HEK293 (cell line): ENCODE measurements at regions not wholly inside any gene's neighbourhood (a gene's known extent, or its start where the extent isn't known, plus 50 kb on each side); places are given as distances from the start of the nearest gene placed in this dataset.

Experiments used
- CTCF ChIA-PET: fragments of 350-600 bp; formaldehyde crosslinking; extraction: SDS; loops from one replicate; lab custom pipeline; 2021; ENCODE audit warnings: antibody characterized with exemption; lab: Yijun Ruan, JAX
- POLR2A ChIA-PET: fragments of 300-600 bp; formaldehyde crosslinking; extraction: SDS; loops from one replicate; lab custom pipeline; 2020; ENCODE audit warnings: antibody characterized with exemption, inconsistent platforms; lab: Yijun Ruan, JAX
- H3K27ac ChIP-seq: fragments of 200-500 bp; sonication (Bioruptor generic); 2 replicates; pipeline ENCODE4 v1.5.1; 2014; ENCODE audit warnings: low read depth, low read length, control low read depth, inconsistent platforms; ENCODE audit errors: extremely low read depth
- H3K36me3 ChIP-seq, 2 experiments: fragments of 200-500 bp in 1 of 2; sonication (Bioruptor generic) in 1 of 2; 1 replicate in 1 of 2; 2 replicates in 1 of 2; pipeline ENCODE4 v1.5.1; 2014 to 2017; ENCODE audit warnings: inconsistent platforms in 2 of 2, low read length in 2 of 2; ENCODE audit not compliant: control insufficient read depth in 2 of 2, insufficient read depth in 1 of 2
- H3K4me1 ChIP-seq: fragments of 200-500 bp; sonication (Bioruptor generic); 2 replicates; pipeline ENCODE4 v1.5.1; 2014; ENCODE audit warnings: mild to moderate bottlenecking, low read length, inconsistent platforms; ENCODE audit not compliant: control insufficient read depth, insufficient read depth
- H3K4me3 ChIP-seq: 2 replicates; pipeline ENCODE4 v1.5.1; 2011; ENCODE audit warnings: low read depth, mild to moderate bottlenecking, control low read depth, low read length, moderate library complexity
- H3K9me3 ChIP-seq: fragments of 200-500 bp; sonication (Bioruptor generic); 2 replicates; pipeline ENCODE4 v1.5.1; 2014; ENCODE audit warnings: low read depth, low read length, inconsistent platforms; ENCODE audit not compliant: control insufficient read depth, insufficient read depth
- GFI1B ChIP-seq: fragments of 450-650 bp; formaldehyde crosslinking; IDR thresholded peaks from 2 replicates; pipeline ENCODE4 v1.5.1; 2016; ENCODE audit warnings: missing biosample characterization, missing genetic modification characterization
- GLI4 ChIP-seq: fragments of 450-650 bp; formaldehyde crosslinking; IDR thresholded peaks from 2 replicates; pipeline ENCODE4 v1.5.1; 2016; ENCODE audit warnings: missing biosample characterization, missing genetic modification characterization
- GLIS1 ChIP-seq: fragments of 450-650 bp; formaldehyde crosslinking; IDR thresholded peaks from 2 replicates; pipeline ENCODE4 v1.5.1; 2016; ENCODE audit warnings: missing biosample characterization, missing genetic modification characterization
- GLIS2 ChIP-seq: fragments of 450-650 bp; formaldehyde crosslinking; IDR thresholded peaks from 2 replicates; pipeline ENCODE4 v1.5.1; 2016; ENCODE audit warnings: missing biosample characterization, missing genetic modification characterization
- HOXA7 ChIP-seq: sonication (generic); formaldehyde crosslinking; IDR thresholded peaks from 2 replicates; pipeline ENCODE4 v1.8.1; 2022; ENCODE audit warnings: missing genetic modification reagents, borderline replicate concordance
- HOXC10 ChIP-seq: sonication (generic); formaldehyde crosslinking; IDR thresholded peaks from 2 replicates; pipeline ENCODE4 v1.8.1; 2023; ENCODE audit warnings: mild to moderate bottlenecking, missing genetic modification reagents
- MYNN ChIP-seq: fragments of 450-650 bp; formaldehyde crosslinking; IDR thresholded peaks from 2 replicates; pipeline ENCODE4 v1.5.1; 2016; ENCODE audit warnings: missing biosample characterization, missing genetic modification characterization, borderline replicate concordance
- SCRT1 ChIP-seq: fragments of 450-650 bp; formaldehyde crosslinking; IDR thresholded peaks from 2 replicates; pipeline ENCODE4 v1.5.1; 2016; ENCODE audit warnings: missing biosample characterization, missing genetic modification characterization, borderline replicate concordance
- SP7 ChIP-seq: fragments of 450-650 bp; formaldehyde crosslinking; IDR thresholded peaks from 2 replicates; pipeline ENCODE4 v1.5.1; 2016; ENCODE audit warnings: missing biosample characterization, missing genetic modification characterization
- ZNF10 ChIP-seq: fragments of 450-650 bp; formaldehyde crosslinking; IDR thresholded peaks from 2 replicates; pipeline ENCODE4 v1.5.1; 2017; ENCODE audit warnings: missing biosample characterization, missing genetic modification characterization
- ZNF121 ChIP-seq: fragments of 450-650 bp; formaldehyde crosslinking; IDR thresholded peaks from 2 replicates; pipeline ENCODE4 v1.5.1; 2016; ENCODE audit warnings: missing biosample characterization, missing genetic modification characterization
- ZNF23 ChIP-seq: fragments of 450-650 bp; formaldehyde crosslinking; IDR thresholded peaks from 2 replicates; pipeline ENCODE4 v1.5.1; 2016; ENCODE audit warnings: missing biosample characterization, missing genetic modification characterization, borderline replicate concordance
- ZNF416 ChIP-seq: fragments of 450-650 bp; formaldehyde crosslinking; IDR thresholded peaks from 2 replicates; pipeline ENCODE4 v1.5.1; 2016; ENCODE audit warnings: missing biosample characterization, missing genetic modification characterization
- ZNF433 ChIP-seq: fragments of 450-650 bp; formaldehyde crosslinking; IDR thresholded peaks from 2 replicates; pipeline ENCODE4 v1.5.1; 2016; ENCODE audit warnings: missing biosample characterization, missing genetic modification characterization, low read depth
- ZNF510 ChIP-seq: fragments of 450-650 bp; formaldehyde crosslinking; IDR thresholded peaks from 2 replicates; pipeline ENCODE4 v1.5.1; 2018; ENCODE audit warnings: mild to moderate bottlenecking, missing genetic modification characterization, missing biosample characterization; ENCODE audit not compliant: insufficient replicate concordance
- ZNF621 ChIP-seq: fragments of 450-650 bp; formaldehyde crosslinking; IDR thresholded peaks from 2 replicates; pipeline ENCODE4 v1.5.1; 2017; ENCODE audit warnings: missing biosample characterization, missing genetic modification characterization
- ZNF670 ChIP-seq: fragments of 450-650 bp; formaldehyde crosslinking; IDR thresholded peaks from 2 replicates; pipeline ENCODE4 v1.5.1; 2016; ENCODE audit warnings: missing biosample characterization, missing genetic modification characterization, low read depth
- TF ChIP-seq, protein P1 (sequence below): fragments of 450-650 bp; formaldehyde crosslinking; IDR thresholded peaks from 2 replicates; pipeline ENCODE4 v1.5.1; 2016; ENCODE audit warnings: missing biosample characterization, missing genetic modification characterization, low read depth
- TF ChIP-seq, protein P2 (sequence below): fragments of 450-650 bp; formaldehyde crosslinking; IDR thresholded peaks from 2 replicates; pipeline ENCODE4 v1.5.1; 2016; ENCODE audit warnings: missing biosample characterization, missing genetic modification characterization
- TF ChIP-seq, protein P3 (sequence below): fragments of 450-650 bp; formaldehyde crosslinking; IDR thresholded peaks from 2 replicates; pipeline ENCODE4 v1.5.1; 2016; ENCODE audit warnings: missing biosample characterization, missing genetic modification characterization, low read depth
- TF ChIP-seq, protein P4 (sequence below): fragments of 450-650 bp; formaldehyde crosslinking; IDR thresholded peaks from 2 replicates; pipeline ENCODE4 v1.5.1; 2016; ENCODE audit warnings: missing biosample characterization, missing genetic modification characterization
- TF ChIP-seq, protein P5 (sequence below): fragments of 450-650 bp; formaldehyde crosslinking; IDR thresholded peaks from 2 replicates; pipeline ENCODE4 v1.5.1; 2016; ENCODE audit warnings: missing biosample characterization, missing genetic modification characterization
- TF ChIP-seq, protein P6 (sequence below): fragments of 450-650 bp; formaldehyde crosslinking; IDR thresholded peaks from 2 replicates; pipeline ENCODE4 v1.5.1; 2016; ENCODE audit warnings: missing biosample characterization, missing genetic modification characterization

DNA sequence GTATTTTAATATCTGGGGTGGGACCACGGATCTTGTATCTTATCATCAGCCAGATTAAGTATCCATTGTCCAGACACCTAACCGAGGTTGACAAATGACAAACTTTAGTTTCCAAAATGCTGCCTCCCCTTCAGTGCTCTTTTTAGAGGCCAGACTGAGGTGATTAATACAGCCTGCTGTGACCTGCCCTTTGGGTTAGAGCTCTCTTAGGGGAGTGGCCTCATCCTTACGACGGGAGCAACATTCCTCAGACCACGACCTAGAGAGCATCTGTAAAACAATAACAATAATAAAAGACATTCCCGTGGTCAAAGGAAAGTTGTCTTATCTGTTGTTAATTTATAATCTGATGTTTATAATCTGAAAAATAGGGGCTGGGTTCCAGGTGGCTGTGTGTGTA, 405.3 kb downstream of the LPIN1 start:
- Histone ChIP-seq H3K4me3 (no peak overlapping the region), H3K36me3 (no peaks in the 10 kb centered on the region), H3K27ac (no peak overlapping the region), H3K4me1 (no peaks in the 10 kb centered on the region), H3K9me3 (no peaks in the 10 kb centered on the region)
- TF ChIP-seq ZNF510 (tag by site-specific recombination) = no peak
- no peak for TF ChIP-seq GLIS2 (tag by site-specific recombination)
- TF ChIP-seq ZNF433 = no peak
- TF ChIP-seq, protein P1, sequence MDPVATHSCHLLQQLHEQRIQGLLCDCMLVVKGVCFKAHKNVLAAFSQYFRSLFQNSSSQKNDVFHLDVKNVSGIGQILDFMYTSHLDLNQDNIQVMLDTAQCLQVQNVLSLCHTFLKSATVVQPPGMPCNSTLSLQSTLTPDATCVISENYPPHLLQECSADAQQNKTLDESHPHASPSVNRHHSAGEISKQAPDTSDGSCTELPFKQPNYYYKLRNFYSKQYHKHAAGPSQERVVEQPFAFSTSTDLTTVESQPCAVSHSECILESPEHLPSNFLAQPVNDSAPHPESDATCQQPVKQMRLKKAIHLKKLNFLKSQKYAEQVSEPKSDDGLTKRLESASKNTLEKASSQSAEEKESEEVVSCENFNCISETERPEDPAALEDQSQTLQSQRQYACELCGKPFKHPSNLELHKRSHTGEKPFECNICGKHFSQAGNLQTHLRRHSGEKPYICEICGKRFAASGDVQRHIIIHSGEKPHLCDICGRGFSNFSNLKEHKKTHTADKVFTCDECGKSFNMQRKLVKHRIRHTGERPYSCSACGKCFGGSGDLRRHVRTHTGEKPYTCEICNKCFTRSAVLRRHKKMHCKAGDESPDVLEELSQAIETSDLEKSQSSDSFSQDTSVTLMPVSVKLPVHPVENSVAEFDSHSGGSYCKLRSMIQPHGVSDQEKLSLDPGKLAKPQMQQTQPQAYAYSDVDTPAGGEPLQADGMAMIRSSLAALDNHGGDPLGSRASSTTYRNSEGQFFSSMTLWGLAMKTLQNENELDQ = no peak
- TF ChIP-seq, protein P2, sequence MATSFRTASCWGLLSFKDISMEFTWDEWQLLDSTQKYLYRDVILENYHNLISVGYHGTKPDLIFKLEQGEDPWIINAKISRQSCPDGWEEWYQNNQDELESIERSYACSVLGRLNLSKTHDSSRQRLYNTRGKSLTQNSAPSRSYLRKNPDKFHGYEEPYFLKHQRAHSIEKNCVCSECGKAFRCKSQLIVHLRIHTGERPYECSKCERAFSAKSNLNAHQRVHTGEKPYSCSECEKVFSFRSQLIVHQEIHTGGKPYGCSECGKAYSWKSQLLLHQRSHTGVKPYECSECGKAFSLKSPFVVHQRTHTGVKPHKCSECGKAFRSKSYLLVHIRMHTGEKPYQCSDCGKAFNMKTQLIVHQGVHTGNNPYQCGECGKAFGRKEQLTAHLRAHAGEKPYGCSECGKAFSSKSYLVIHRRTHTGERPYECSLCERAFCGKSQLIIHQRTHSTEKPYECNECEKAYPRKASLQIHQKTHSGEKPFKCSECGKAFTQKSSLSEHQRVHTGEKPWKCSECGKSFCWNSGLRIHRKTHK = no peak
- no peak for TF ChIP-seq ZNF621 (tag by site-specific recombination)
- TF ChIP-seq GLI4 = no peak
- TF ChIP-seq ZNF23 (tag by site-specific recombination) = no peak
- no peak for TF ChIP-seq HOXA7 (CRISPR knock-in tag)
- no peak for TF ChIP-seq ZNF10 (tag by site-specific recombination)
- TF ChIP-seq, protein P3, sequence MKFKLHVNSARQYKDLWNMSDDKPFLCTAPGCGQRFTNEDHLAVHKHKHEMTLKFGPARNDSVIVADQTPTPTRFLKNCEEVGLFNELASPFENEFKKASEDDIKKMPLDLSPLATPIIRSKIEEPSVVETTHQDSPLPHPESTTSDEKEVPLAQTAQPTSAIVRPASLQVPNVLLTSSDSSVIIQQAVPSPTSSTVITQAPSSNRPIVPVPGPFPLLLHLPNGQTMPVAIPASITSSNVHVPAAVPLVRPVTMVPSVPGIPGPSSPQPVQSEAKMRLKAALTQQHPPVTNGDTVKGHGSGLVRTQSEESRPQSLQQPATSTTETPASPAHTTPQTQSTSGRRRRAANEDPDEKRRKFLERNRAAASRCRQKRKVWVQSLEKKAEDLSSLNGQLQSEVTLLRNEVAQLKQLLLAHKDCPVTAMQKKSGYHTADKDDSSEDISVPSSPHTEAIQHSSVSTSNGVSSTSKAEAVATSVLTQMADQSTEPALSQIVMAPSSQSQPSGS = no peak
- TF ChIP-seq GFI1B (tag by site-specific recombination) = no peak
- POLR2A ChIA-PET = no interaction called here
- CTCF ChIA-PET = no interaction called here

DNA sequence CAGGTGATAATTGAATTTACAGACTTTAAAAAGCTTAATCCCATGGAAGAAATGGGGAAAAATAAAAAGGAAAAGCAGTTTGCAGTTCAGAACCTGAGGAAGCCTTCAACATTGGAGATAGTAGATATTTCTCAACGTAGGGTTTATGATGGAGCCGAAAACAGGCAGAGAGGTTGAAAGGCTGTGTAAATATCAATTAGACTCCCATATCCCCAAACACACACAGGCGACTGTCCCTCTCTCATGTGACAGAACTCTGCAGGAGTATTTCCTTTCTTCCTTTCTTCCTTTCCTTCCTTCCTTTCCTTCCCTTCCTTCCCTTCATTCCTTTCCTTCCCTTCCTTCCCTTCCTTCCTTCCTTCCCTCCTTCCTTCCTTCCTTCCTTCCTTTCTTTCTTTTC, 406.5 kb downstream of the LPIN1 start:
- POLR2A ChIA-PET = no interaction called here
- Histone ChIP-seq H3K4me1 (no peaks in the 10 kb centered on the region), H3K4me3 (no peak overlapping the region), H3K9me3 (no peaks in the 10 kb centered on the region), H3K36me3 (no peaks in the 10 kb centered on the region), H3K27ac (no peak overlapping the region)
- CTCF ChIA-PET = no interaction called here
- TF ChIP-seq SCRT1 (tag by site-specific recombination) (no peak), GLIS1 (tag by site-specific recombination) (no peak), ZNF621 (tag by site-specific recombination) (no peak), ZNF670 (no peak), SP7 (tag by site-specific recombination) (no peak), ZNF416 (tag by site-specific recombination) (no peak), HOXC10 (CRISPR knock-in tag) (no peak), ZNF23 (tag by site-specific recombination) (no peak), ZNF510 (tag by site-specific recombination) (no peak), MYNN (tag by site-specific recombination) (no peak), ZNF121 (tag by site-specific recombination) (no peak)
- TF ChIP-seq, protein P4, sequence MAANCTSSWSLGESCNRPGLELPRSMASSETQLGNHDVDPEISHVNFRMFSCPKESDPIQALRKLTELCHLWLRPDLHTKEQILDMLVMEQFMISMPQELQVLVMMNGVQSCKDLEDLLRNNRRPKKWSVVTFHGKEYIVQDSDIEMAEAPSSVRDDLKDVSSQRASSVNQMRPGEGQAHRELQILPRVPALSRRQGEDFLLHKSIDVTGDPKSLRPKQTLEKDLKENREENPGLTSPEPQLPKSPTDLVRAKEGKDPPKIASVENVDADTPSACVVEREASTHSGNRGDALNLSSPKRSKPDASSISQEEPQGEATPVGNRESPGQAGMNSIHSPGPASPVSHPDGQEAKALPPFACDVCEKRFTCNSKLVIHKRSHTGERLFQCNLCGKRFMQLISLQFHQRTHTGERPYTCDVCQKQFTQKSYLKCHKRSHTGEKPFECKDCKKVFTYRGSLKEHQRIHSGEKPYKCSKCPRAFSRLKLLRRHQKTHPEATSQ (tag by site-specific recombination) = no peak
- TF ChIP-seq, protein P1 = no peak
- TF ChIP-seq, protein P5, sequence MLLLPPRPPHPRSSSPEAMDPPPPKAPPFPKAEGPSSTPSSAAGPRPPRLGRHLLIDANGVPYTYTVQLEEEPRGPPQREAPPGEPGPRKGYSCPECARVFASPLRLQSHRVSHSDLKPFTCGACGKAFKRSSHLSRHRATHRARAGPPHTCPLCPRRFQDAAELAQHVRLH (tag by site-specific recombination) = no peak
- TF ChIP-seq, protein P6, sequence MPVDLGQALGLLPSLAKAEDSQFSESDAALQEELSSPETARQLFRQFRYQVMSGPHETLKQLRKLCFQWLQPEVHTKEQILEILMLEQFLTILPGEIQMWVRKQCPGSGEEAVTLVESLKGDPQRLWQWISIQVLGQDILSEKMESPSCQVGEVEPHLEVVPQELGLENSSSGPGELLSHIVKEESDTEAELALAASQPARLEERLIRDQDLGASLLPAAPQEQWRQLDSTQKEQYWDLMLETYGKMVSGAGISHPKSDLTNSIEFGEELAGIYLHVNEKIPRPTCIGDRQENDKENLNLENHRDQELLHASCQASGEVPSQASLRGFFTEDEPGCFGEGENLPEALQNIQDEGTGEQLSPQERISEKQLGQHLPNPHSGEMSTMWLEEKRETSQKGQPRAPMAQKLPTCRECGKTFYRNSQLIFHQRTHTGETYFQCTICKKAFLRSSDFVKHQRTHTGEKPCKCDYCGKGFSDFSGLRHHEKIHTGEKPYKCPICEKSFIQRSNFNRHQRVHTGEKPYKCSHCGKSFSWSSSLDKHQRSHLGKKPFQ = no peak
